K562 (cell line): ENCODE measurements at regions not wholly inside any gene's neighbourhood (a gene's known extent, or its start where the extent isn't known, plus 50 kb on each side); places are given as distances from the start of the nearest gene placed in this dataset.

ENCODE experiments used
- ATAC-seq: fragments of 200-7000 bp; cut with Tn5 transposase; 3 replicates; pipeline ENCODE4 v1.9.1; 2020; ENCODE audit warnings: moderate library complexity
- BruUV-seq: library from RNA; stranded (reverse); fragments of 400-500 nt; replicated peaks from 2 replicates; lab custom pipeline; 2021; lab: Mats Ljungman, UMichigan
- CTCF ChIA-PET: fragments of 300-600 bp; formaldehyde crosslinking; extraction: SDS; loops from one replicate; lab custom pipeline; 2021; ENCODE audit warnings: low intra/inter-chr PET ratio; lab: Yijun Ruan, JAX
- POLR2A ChIA-PET: fragments of 300-600, 350-650 bp; sonication (Branson Sonifier 250); formaldehyde crosslinking; extraction: SDS; loops from one replicate; lab custom pipeline; 2021; ENCODE audit warnings: antibody characterized with exemption, inconsistent platforms; lab: Yijun Ruan, JAX
- DNase-seq, 4 experiments: peaks; one replicate each; pipeline versions ENCODE4 v3.0.0 to v3.0.0-alpha.2; 2011 to 2018; ENCODE audit warnings: low spot score in 3 of 4, mixed read lengths in 3 of 4; ENCODE audit errors: extremely low read depth in 1 of 4
- FAIRE-seq: peaks from 2 replicates; lab custom pipeline; 2011; peaks lifted over from hg19 to GRCh38; lab: Jason Lieb, UNC
- H2AFZ ChIP-seq: 2 replicates; pipeline ENCODE4 v1.6.0; 2011; ENCODE audit warnings: low read depth, low read length, control low read depth, inconsistent platforms
- H3K27ac ChIP-seq: fragments of 200-600 bp; 3 replicates; pipeline ENCODE4 v1.8.0; 2011; ENCODE audit warnings: low read depth, mild to moderate bottlenecking, control low read depth, inconsistent platforms, low read length, moderate library complexity, mixed read lengths; ENCODE audit errors: extremely low read depth
- H3K27me3 ChIP-seq, 2 experiments: fragments of 300-600 bp in 1 of 2; 2 replicates in 1 of 2; 3 replicates in 1 of 2; pipeline versions ENCODE4 v1.6.0 to v1.8.0; 2011; ENCODE audit warnings: inconsistent platforms in 2 of 2, low read length in 2 of 2, mild to moderate bottlenecking in 1 of 2, mixed read lengths in 1 of 2, moderate library complexity in 1 of 2; ENCODE audit not compliant: control insufficient read depth in 2 of 2, insufficient read depth in 2 of 2
- H3K36me3 ChIP-seq: fragments of 300-600 bp; 3 replicates; pipeline ENCODE4 v1.8.0; 2011; ENCODE audit warnings: mild to moderate bottlenecking, low read length, inconsistent platforms; ENCODE audit not compliant: control insufficient read depth, insufficient read depth
- H3K4me1 ChIP-seq, 2 experiments: fragments of 200-600 bp in 1 of 2; replicated peaks in 1 of 2; 2 replicates in 1 of 2; 3 replicates in 1 of 2; pipeline versions ENCODE4 v1.5.1 to v1.8.0; 2011; ENCODE audit warnings: inconsistent platforms in 2 of 2, low read length in 2 of 2, mild to moderate bottlenecking in 1 of 2, mixed read lengths in 1 of 2, moderate library complexity in 1 of 2; ENCODE audit not compliant: control insufficient read depth in 2 of 2, insufficient read depth in 2 of 2
- H3K4me2 ChIP-seq: 2 replicates; pipeline ENCODE4 v1.6.1; 2011; ENCODE audit warnings: low read length, control low read depth, inconsistent platforms, mixed read lengths; ENCODE audit not compliant: insufficient read depth
- H3K4me3 ChIP-seq: fragments of 200-600 bp; sonication (generic), shearing (Covaris generic); 2 replicates; pipeline ENCODE4 v1.5.1; 2016; ENCODE audit warnings: control low read depth, inconsistent platforms
- H3K79me2 ChIP-seq: fragments of 200-600 bp; 3 replicates; pipeline ENCODE4 v1.8.0; 2011; ENCODE audit warnings: low read length, inconsistent platforms; ENCODE audit not compliant: control insufficient read depth, insufficient read depth
- H3K9ac ChIP-seq, 2 experiments: 2 replicates each; pipeline versions ENCODE4 v1.6.0 to v1.6.1; 2011; ENCODE audit warnings: low read depth in 2 of 2, low read length in 2 of 2, control low read depth in 1 of 2, inconsistent platforms in 1 of 2, mild to moderate bottlenecking in 1 of 2, mixed read lengths in 1 of 2; ENCODE audit not compliant: insufficient read depth in 1 of 2
- H3K9me1 ChIP-seq: one replicate; pipeline ENCODE4 v1.6.0; 2011; ENCODE audit warnings: inconsistent platforms, mild to moderate bottlenecking, low read length, moderate library complexity; ENCODE audit not compliant: control insufficient read depth, insufficient read depth
- H3K9me3 ChIP-seq: replicated peaks from 2 replicates; pipeline ENCODE4 v1.5.1; 2011; ENCODE audit warnings: low read depth, low read length, inconsistent platforms; ENCODE audit not compliant: control insufficient read depth, insufficient read depth
- H4K20me1 ChIP-seq: replicated peaks from 2 replicates; pipeline ENCODE4 v1.6.1; 2011; ENCODE audit warnings: low read length, inconsistent platforms, mixed read lengths; ENCODE audit not compliant: control insufficient read depth, insufficient read depth
- HDGF ChIP-seq: fragments of 450-650 bp; IDR thresholded peaks from 2 replicates; pipeline ENCODE4 v1.6.1; 2016
- HNRNPUL1 ChIP-seq: fragments of 200-400 bp; formaldehyde crosslinking; IDR thresholded peaks from 2 replicates; pipeline ENCODE4 v1.6.1; 2017; ENCODE audit warnings: low read length
- MECOM ChIP-seq: fragments of 250-450 bp; sonication (Bioruptor Pico); IDR thresholded peaks from 2 replicates; pipeline ENCODE4 v1.8.0; 2022; ENCODE audit warnings: inconsistent platforms
- POLR2AphosphoS5 ChIP-seq: IDR thresholded peaks from 2 replicates; pipeline ENCODE4 v1.6.1; 2011; ENCODE audit warnings: mild to moderate bottlenecking, low read depth, low read length, moderate library complexity; ENCODE audit not compliant: control insufficient read depth, insufficient read depth
- RBBP5 ChIP-seq: fragments of 200-600 bp; sonication (generic); IDR thresholded peaks from 2 replicates; pipeline ENCODE4 v1.6.1; 2012; ENCODE audit warnings: borderline replicate concordance, mild to moderate bottlenecking, low read length, control low read depth, inconsistent platforms; ENCODE audit not compliant: insufficient read depth, poor library complexity, severe bottlenecking
- ZNF407 ChIP-seq: fragments of 450-650 bp; IDR thresholded peaks from 2 replicates; pipeline ENCODE4 v1.6.1; 2016; ENCODE audit warnings: low read depth
- WGBS: fragments of 100-300 bp; shearing (Covaris generic); methylation state at CpG from one replicate; pipeline ENCODE4 v1.1.6; 2016; ENCODE audit warnings: low coverage, mixed read lengths; ENCODE audit not compliant: insufficient coverage; ENCODE audit errors: missing lambda C conversion rate; 5-methylcytosine and 5-hydroxymethylcytosine counted together
- in situ Hi-C: fragments of 300-500 bp; cut with MboI; formaldehyde crosslinking; loops from 4 replicates; pipeline ENCODE4 v1.15.0; 2018; ENCODE audit warnings: inconsistent platforms, mixed read lengths
- intact Hi-C: fragments of 100-400 bp; cut with micrococcal nuclease; formaldehyde crosslinking; loops from 2 replicates; pipeline ENCODE4 v1.14.2; 2022
- TF ChIP-seq, protein P1 (sequence below), 3 experiments: fragments of 200-800 bp in 1 of 3; fragments of 250-450 bp in 1 of 3; fragments of 450-650 bp in 1 of 3; sonication (Bioruptor Pico) in 1 of 3; sonication (Bioruptor generic) in 1 of 3; formaldehyde crosslinking in 1 of 3; IDR thresholded peaks; 2 replicates each; pipeline versions ENCODE4 v1.6.1 to v1.8.0; 2016 to 2022; ENCODE audit warnings: mild to moderate bottlenecking in 2 of 3, missing genetic modification characterization in 2 of 3, missing compliant biosample characterization in 1 of 3, moderate library complexity in 1 of 3
- TF ChIP-seq, protein P2 (sequence below): sonication (generic); formaldehyde crosslinking; IDR thresholded peaks from 2 replicates; pipeline ENCODE4 v1.8.0; 2022; ENCODE audit warnings: mild to moderate bottlenecking, missing genetic modification reagents, borderline replicate concordance

- Histone ChIP-seq H4K20me1 (no peaks in the 10 kb centered on the region), H3K4me3 (no peak overlapping the region), H3K27ac (no peak overlapping the region), H3K9me3 (no peaks in the 10 kb centered on the region; the same call in 1 of the 2 replicates), H3K4me2 (no peak overlapping the region), H2AFZ (no peak overlapping the region), H3K9ac (no peak overlapping the region), H3K4me1 (no peaks in the 10 kb centered on the region), H3K9me1 (no peaks in the 10 kb centered on the region), H3K79me2 (no peaks in the 10 kb centered on the region), H3K27me3 (no peaks in the 10 kb centered on the region; a peak in 1 of 5 replicates), H3K36me3 (no peaks in the 10 kb centered on the region)
- no peak for DNase-seq
- ATAC-seq, result no peak
- ChIA-PET POLR2A (no interaction called here), CTCF (no interaction called here)
- no TSS peak for BruUV-seq
- WGBS, result 1% methylated on average over 3 of the region's 3 CpGs
- FAIRE-seq, result no peak
- intact Hi-C loops, result no loop called here
- in situ Hi-C loops, result loop anchor here (25.0 kb wide), 1 partner anchor 1297 kb away; the partner anchor contains the start of gene PSMA8
- TF ChIP-seq, protein P1, sequence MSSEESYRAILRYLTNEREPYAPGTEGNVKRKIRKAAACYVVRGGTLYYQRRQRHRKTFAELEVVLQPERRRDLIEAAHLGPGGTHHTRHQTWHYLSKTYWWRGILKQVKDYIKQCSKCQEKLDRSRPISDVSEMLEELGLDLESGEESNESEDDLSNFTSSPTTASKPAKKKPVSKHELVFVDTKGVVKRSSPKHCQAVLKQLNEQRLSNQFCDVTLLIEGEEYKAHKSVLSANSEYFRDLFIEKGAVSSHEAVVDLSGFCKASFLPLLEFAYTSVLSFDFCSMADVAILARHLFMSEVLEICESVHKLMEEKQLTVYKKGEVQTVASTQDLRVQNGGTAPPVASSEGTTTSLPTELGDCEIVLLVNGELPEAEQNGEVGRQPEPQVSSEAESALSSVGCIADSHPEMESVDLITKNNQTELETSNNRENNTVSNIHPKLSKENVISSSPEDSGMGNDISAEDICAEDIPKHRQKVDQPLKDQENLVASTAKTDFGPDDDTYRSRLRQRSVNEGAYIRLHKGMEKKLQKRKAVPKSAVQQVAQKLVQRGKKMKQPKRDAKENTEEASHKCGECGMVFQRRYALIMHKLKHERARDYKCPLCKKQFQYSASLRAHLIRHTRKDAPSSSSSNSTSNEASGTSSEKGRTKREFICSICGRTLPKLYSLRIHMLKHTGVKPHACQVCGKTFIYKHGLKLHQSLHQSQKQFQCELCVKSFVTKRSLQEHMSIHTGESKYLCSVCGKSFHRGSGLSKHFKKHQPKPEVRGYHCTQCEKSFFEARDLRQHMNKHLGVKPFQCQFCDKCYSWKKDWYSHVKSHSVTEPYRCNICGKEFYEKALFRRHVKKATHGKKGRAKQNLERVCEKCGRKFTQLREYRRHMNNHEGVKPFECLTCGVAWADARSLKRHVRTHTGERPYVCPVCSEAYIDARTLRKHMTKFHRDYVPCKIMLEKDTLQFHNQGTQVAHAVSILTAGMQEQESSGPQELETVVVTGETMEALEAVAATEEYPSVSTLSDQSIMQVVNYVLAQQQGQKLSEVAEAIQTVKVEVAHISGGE (CRISPR knock-in tag; IDR thresholded peaks at IDR 0.05), result no peak
- TF ChIP-seq HNRNPUL1 (no peak), POLR2AphosphoS5 (no peak), RBBP5 (no peak), MECOM (CRISPR knock-in tag) (no peak), ZNF407 (no peak), HDGF (no peak)
- TF ChIP-seq, protein P2, sequence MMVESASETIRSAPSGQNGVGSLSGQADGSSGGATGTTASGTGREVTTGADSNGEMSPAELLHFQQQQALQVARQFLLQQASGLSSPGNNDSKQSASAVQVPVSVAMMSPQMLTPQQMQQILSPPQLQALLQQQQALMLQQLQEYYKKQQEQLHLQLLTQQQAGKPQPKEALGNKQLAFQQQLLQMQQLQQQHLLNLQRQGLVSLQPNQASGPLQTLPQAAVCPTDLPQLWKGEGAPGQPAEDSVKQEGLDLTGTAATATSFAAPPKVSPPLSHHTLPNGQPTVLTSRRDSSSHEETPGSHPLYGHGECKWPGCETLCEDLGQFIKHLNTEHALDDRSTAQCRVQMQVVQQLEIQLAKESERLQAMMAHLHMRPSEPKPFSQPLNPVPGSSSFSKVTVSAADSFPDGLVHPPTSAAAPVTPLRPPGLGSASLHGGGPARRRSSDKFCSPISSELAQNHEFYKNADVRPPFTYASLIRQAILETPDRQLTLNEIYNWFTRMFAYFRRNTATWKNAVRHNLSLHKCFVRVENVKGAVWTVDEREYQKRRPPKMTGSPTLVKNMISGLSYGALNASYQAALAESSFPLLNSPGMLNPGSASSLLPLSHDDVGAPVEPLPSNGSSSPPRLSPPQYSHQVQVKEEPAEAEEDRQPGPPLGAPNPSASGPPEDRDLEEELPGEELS, result no peak
These were observed 379.6 kb downstream of the HRH4 start for GRCh38 chr18:24840051-24840450.
